Stimulated activated CD8-positive, alpha-beta memory T cell treated with anti-CD3 and anti-CD28 coated beads, Interleukin-2, amount 100 ng/mL, for 1 hour (primary cell): ENCODE measurements at regions not wholly inside any gene's neighbourhood (a gene's known extent, or its start where the extent isn't known, plus 50 kb on each side); places are given as distances from the start of the nearest gene placed in this dataset.

Source experiments
- DNase-seq, 2 donors: peaks; one replicate each; pipeline ENCODE4 v3.0.0-alpha.2; 2020; ENCODE audit warnings: low read depth in 2 of 2

GRCh38 chr10:3523309-3524050 lies 261.5 kb downstream of the KLF6 start:
- no peak for DNase-seq

- DNase-seq: no peak
Observed at GRCh38 chr10:3516923-3517255, 268.1 kb downstream of the KLF6 start.

GRCh38 chr10:3516234-3516922 lies 268.6 kb downstream of the KLF6 start:
- DNase-seq: no peak

- DNase-seq: no peak
Observed at GRCh38 chr10:3514691-3515090, 270.3 kb downstream of the KLF6 start.

- DNase-seq: no peak
Observed at GRCh38 chr10:3512263-3512662, 272.7 kb downstream of the KLF6 start.

- no peak for DNase-seq
Observed at GRCh38 chr10:3511483-3511882, 273.5 kb downstream of the KLF6 start.

- DNase-seq: no peak
Observed at GRCh38 chr10:3510741-3511140, 274.3 kb downstream of the KLF6 start.

GRCh38 chr10:3509355-3509754 lies 275.7 kb downstream of the KLF6 start:
- no peak for DNase-seq

GRCh38 chr10:3503299-3503698 lies 281.7 kb downstream of the KLF6 start:
- DNase-seq: no peak

GRCh38 chr10:3502673-3503072 lies 282.3 kb downstream of the KLF6 start:
- no peak for DNase-seq

- no peak for DNase-seq
Observed at GRCh38 chr10:3500408-3500856, 284.6 kb downstream of the KLF6 start.

- no peak for DNase-seq
Observed at GRCh38 chr10:3499120-3499519, 285.9 kb downstream of the KLF6 start.

GRCh38 chr10:3497581-3497980 lies 287.4 kb downstream of the KLF6 start:
- DNase-seq: no peak

GRCh38 chr10:3496138-3496537 lies 288.9 kb downstream of the KLF6 start:
- DNase-seq: no peak

- no peak for DNase-seq
Observed at GRCh38 chr10:3495281-3495680, 289.7 kb downstream of the KLF6 start.

GRCh38 chr10:3494838-3495230 lies 290.2 kb downstream of the KLF6 start:
- DNase-seq: no peak

GRCh38 chr10:3494131-3494837 lies 290.7 kb downstream of the KLF6 start:
- no peak for DNase-seq

GRCh38 chr10:3493621-3494020 lies 291.4 kb downstream of the KLF6 start:
- no peak for DNase-seq

GRCh38 chr10:3491571-3491970 lies 293.4 kb downstream of the KLF6 start:
- DNase-seq: no peak

- no peak for DNase-seq
Observed at GRCh38 chr10:3487228-3487627, 297.8 kb downstream of the KLF6 start.

- no peak for DNase-seq
Observed at GRCh38 chr10:3486346-3487065, 298.5 kb downstream of the KLF6 start.

GRCh38 chr10:3485057-3485686 lies 299.8 kb downstream of the KLF6 start:
- DNase-seq: no peak
